Skeletal muscle tissue (tissue), 3 donors: ENCODE measurements at regions not wholly inside any gene's neighbourhood (a gene's known extent, or its start where the extent isn't known, plus 50 kb on each side); places are given as distances from the start of the nearest gene placed in this dataset.

Experiments used
- H3K27ac ChIP-seq: one replicate; pipeline ENCODE4 v1.7.0; 2013; ENCODE audit warnings: mild to moderate bottlenecking, low read depth, low read length, inconsistent platforms
- H3K27me3 ChIP-seq, 3 donors: one replicate each; pipeline ENCODE4 v1.7.0; 2013; ENCODE audit warnings: low read length in 3 of 3; ENCODE audit not compliant: control insufficient read depth in 3 of 3, insufficient read depth in 3 of 3
- H3K36me3 ChIP-seq, 3 donors: one replicate each; pipeline ENCODE4 v1.7.0; 2013; ENCODE audit warnings: low read length in 3 of 3; ENCODE audit not compliant: control insufficient read depth in 3 of 3, insufficient read depth in 3 of 3
- H3K4me1 ChIP-seq, 3 donors: one replicate each; pipeline ENCODE4 v1.7.0; 2013; ENCODE audit warnings: low read length in 3 of 3, mild to moderate bottlenecking in 3 of 3; ENCODE audit not compliant: control insufficient read depth in 3 of 3, insufficient read depth in 3 of 3
- H3K4me3 ChIP-seq, 3 donors: one replicate each; pipeline ENCODE4 v1.7.0; 2013; ENCODE audit warnings: low read length in 3 of 3
- H3K9ac ChIP-seq, 3 donors: one replicate each; pipeline ENCODE4 v1.7.0; 2013; ENCODE audit warnings: low read length in 3 of 3, mild to moderate bottlenecking in 3 of 3, moderate library complexity in 2 of 3, low read depth in 1 of 3
- H3K9me3 ChIP-seq, 3 donors: one replicate each; pipeline ENCODE4 v1.7.0; 2013; ENCODE audit warnings: low read length in 3 of 3; ENCODE audit not compliant: control insufficient read depth in 3 of 3
- donor health status: Osteomylitis.

GRCh38 chr5:96287136-96287535, 145.9 kb downstream of the PCSK1 start:
- Histone ChIP-seq H3K27me3 (no peaks in the 10 kb centered on the region), H3K9ac (no peak overlapping the region), H3K9me3 (no peaks in the 10 kb centered on the region), H3K4me1 (no peaks in the 10 kb centered on the region), H3K36me3 (no peaks in the 10 kb centered on the region), H3K4me3 (no peak overlapping the region), H3K27ac (no peak overlapping the region)

- Histone ChIP-seq H3K4me3 (no peak overlapping the region), H3K4me1 (no peaks in the 10 kb centered on the region), H3K27ac (no peak overlapping the region), H3K36me3 (no peaks in the 10 kb centered on the region), H3K9ac (no peak overlapping the region), H3K27me3 (no peaks in the 10 kb centered on the region), H3K9me3 (no peaks in the 10 kb centered on the region)
These were observed 147.2 kb downstream of the PCSK1 start for GRCh38 chr5:96285823-96286222.

- H3K27ac ChIP-seq, result no peak overlapping the region
- H3K36me3 ChIP-seq, result no peaks in the 10 kb centered on the region
- no peaks in the 10 kb centered on the region for H3K4me1 ChIP-seq
- no peak overlapping the region for H3K9ac ChIP-seq
- H3K4me3 ChIP-seq, result no peak overlapping the region
- H3K9me3 ChIP-seq, result no peaks in the 10 kb centered on the region
- H3K27me3 ChIP-seq, result no peaks in the 10 kb centered on the region
These were observed 148.2 kb downstream of the PCSK1 start for GRCh38 chr5:96284727-96285389.

GRCh38 chr5:96283589-96283988, 149.5 kb downstream of the PCSK1 start:
- Histone ChIP-seq H3K9ac (no peak overlapping the region), H3K36me3 (no peaks in the 10 kb centered on the region), H3K4me1 (no peaks in the 10 kb centered on the region), H3K27ac (no peak overlapping the region), H3K4me3 (no peak overlapping the region), H3K27me3 (no peaks in the 10 kb centered on the region), H3K9me3 (no peaks in the 10 kb centered on the region)

GRCh38 chr5:96282020-96282419, 151.0 kb downstream of the PCSK1 start:
- H3K4me1 ChIP-seq, result no peaks in the 10 kb centered on the region
- H3K27me3 ChIP-seq, result no peaks in the 10 kb centered on the region
- H3K9ac ChIP-seq, result no peak overlapping the region
- H3K27ac ChIP-seq, result no peak overlapping the region
- no peak overlapping the region for H3K4me3 ChIP-seq
- H3K36me3 ChIP-seq, result no peaks in the 10 kb centered on the region
- no peaks in the 10 kb centered on the region for H3K9me3 ChIP-seq

- no peak overlapping the region for H3K27ac ChIP-seq
- no peak overlapping the region for H3K4me3 ChIP-seq
- H3K4me1 ChIP-seq, result no peaks in the 10 kb centered on the region
- H3K9me3 ChIP-seq, result no peaks in the 10 kb centered on the region
- no peak overlapping the region for H3K9ac ChIP-seq
- H3K36me3 ChIP-seq, result no peaks in the 10 kb centered on the region
- H3K27me3 ChIP-seq, result no peaks in the 10 kb centered on the region
These were observed 152.1 kb downstream of the PCSK1 start for GRCh38 chr5:96280946-96281393.

- Histone ChIP-seq H3K27me3 (no peaks in the 10 kb centered on the region), H3K4me1 (no peaks in the 10 kb centered on the region), H3K4me3 (no peak overlapping the region), H3K27ac (no peak overlapping the region), H3K36me3 (no peaks in the 10 kb centered on the region), H3K9me3 (no peaks in the 10 kb centered on the region), H3K9ac (no peak overlapping the region)
These were observed 153.1 kb downstream of the PCSK1 start for GRCh38 chr5:96279801-96280542.

- H3K36me3 ChIP-seq, result no peaks in the 10 kb centered on the region
- no peak overlapping the region for H3K9ac ChIP-seq
- no peaks in the 10 kb centered on the region for H3K9me3 ChIP-seq
- no peaks in the 10 kb centered on the region for H3K4me1 ChIP-seq
- no peak overlapping the region for H3K4me3 ChIP-seq
- H3K27ac ChIP-seq, result no peak overlapping the region
- no peaks in the 10 kb centered on the region for H3K27me3 ChIP-seq
These were observed 154.1 kb downstream of the PCSK1 start for GRCh38 chr5:96278981-96279380.

- Histone ChIP-seq H3K4me3 (no peak overlapping the region), H3K27me3 (no peaks in the 10 kb centered on the region), H3K36me3 (no peaks in the 10 kb centered on the region), H3K4me1 (no peaks in the 10 kb centered on the region), H3K9ac (no peak overlapping the region), H3K9me3 (no peaks in the 10 kb centered on the region), H3K27ac (no peak overlapping the region)
These were observed 158.0 kb downstream of the PCSK1 start for GRCh38 chr5:96275051-96275450.

- no peaks in the 10 kb centered on the region for H3K27me3 ChIP-seq
- no peak overlapping the region for H3K27ac ChIP-seq
- H3K9ac ChIP-seq, result no peak overlapping the region
- H3K4me3 ChIP-seq, result no peak overlapping the region
- H3K9me3 ChIP-seq, result peaks cover 0 to 6% (median 0%) of the 10 kb centered on the region in 3 donors
- no peaks in the 10 kb centered on the region for H3K36me3 ChIP-seq
- no peaks in the 10 kb centered on the region for H3K4me1 ChIP-seq
These were observed 167.6 kb downstream of the PCSK1 start for GRCh38 chr5:96265487-96265886.
